Stomach (tissue), 4 donors: ENCODE measurements at regions not wholly inside any gene's neighbourhood (a gene's known extent, or its start where the extent isn't known, plus 50 kb on each side); places are given as distances from the start of the nearest gene placed in this dataset.

Experiments used
- POLR2A ChIP-seq, 4 donors: fragments of 450-650 bp; IDR thresholded peaks; one replicate each; pipeline ENCODE4 v1.6.1; 2016; ENCODE audit warnings: antibody characterized with exemption in 4 of 4, control low read depth in 2 of 4, mild to moderate bottlenecking in 1 of 4, moderate library complexity in 1 of 4
- POLR2AphosphoS5 ChIP-seq, 3 donors: sonication (generic); formaldehyde crosslinking; IDR thresholded peaks; one replicate each; pipeline ENCODE4 v1.6.1; 2016; ENCODE audit warnings: antibody characterized with exemption in 3 of 3
- TF ChIP-seq, protein P1 (sequence below), 7 experiments: fragments of 450-650 bp in 4 of 7; fragments of 200-600 bp in 3 of 7; sonication (generic) in 3 of 7; IDR thresholded peaks; one replicate each; pipeline ENCODE4 v1.5.1; 2016 to 2019; ENCODE audit warnings: antibody characterized with exemption in 7 of 7, control low read depth in 2 of 7, mild to moderate bottlenecking in 1 of 7

DNA sequence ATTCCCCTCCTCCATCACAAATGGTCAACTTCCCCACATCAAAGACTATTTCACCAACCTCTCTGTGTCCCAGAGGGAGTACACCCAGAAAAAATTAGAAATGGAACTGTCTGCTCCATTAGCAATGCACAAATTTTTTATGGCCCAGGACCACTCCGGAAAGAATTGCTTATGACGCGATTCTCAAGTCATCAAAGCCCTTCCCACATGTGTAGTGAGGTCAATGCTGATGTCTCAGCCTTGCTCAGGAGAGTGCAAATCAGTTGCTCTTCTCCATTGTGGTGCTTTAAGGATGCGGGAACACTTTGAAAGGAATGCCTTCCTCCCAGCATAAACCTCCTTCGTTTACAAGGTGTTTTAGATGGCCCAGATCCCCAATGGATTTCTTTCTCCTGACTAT lies 518.3 kb downstream of the PPARGC1A start:
- TF ChIP-seq, protein P1, sequence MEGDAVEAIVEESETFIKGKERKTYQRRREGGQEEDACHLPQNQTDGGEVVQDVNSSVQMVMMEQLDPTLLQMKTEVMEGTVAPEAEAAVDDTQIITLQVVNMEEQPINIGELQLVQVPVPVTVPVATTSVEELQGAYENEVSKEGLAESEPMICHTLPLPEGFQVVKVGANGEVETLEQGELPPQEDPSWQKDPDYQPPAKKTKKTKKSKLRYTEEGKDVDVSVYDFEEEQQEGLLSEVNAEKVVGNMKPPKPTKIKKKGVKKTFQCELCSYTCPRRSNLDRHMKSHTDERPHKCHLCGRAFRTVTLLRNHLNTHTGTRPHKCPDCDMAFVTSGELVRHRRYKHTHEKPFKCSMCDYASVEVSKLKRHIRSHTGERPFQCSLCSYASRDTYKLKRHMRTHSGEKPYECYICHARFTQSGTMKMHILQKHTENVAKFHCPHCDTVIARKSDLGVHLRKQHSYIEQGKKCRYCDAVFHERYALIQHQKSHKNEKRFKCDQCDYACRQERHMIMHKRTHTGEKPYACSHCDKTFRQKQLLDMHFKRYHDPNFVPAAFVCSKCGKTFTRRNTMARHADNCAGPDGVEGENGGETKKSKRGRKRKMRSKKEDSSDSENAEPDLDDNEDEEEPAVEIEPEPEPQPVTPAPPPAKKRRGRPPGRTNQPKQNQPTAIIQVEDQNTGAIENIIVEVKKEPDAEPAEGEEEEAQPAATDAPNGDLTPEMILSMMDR (IDR thresholded peaks at IDR 0.05), result no peak
- no peak for TF ChIP-seq POLR2AphosphoS5 (IDR thresholded peaks at IDR 0.05)
- TF ChIP-seq POLR2A (IDR thresholded peaks at IDR 0.05), result no peak
